ENCODE measurements at regions not wholly inside any gene's neighbourhood (a gene's known extent, or its start where the extent isn't known, plus 50 kb on each side); places are given as distances from the start of the nearest gene placed in this dataset.

GRCh38 chr4:36734334-36734733 lies 452.9 kb downstream of the DTHD1 start:
- no peak overlapping the region for H3K27ac ChIP-seq
- TF ChIP-seq CTCF (IDR thresholded peaks at IDR 0.05) = no peak
- no peak for TF ChIP-seq ZFX (IDR thresholded peaks at IDR 0.05; ENCODE audit: borderline replicate concordance)

- TF ChIP-seq CTCF (IDR thresholded peaks at IDR 0.05) (no peak), ZFX (IDR thresholded peaks at IDR 0.05; ENCODE audit: borderline replicate concordance) (no peak)
- no peak overlapping the region for H3K27ac ChIP-seq
Measured at GRCh38 chr4:36737691-36738090, 456.3 kb downstream of the DTHD1 start.

GRCh38 chr4:36740796-36741310 lies 459.4 kb downstream of the DTHD1 start:
- no peak overlapping the region for H3K27ac ChIP-seq
- no peak for TF ChIP-seq ZFX (IDR thresholded peaks at IDR 0.05; ENCODE audit: borderline replicate concordance)
- no peak for TF ChIP-seq CTCF (IDR thresholded peaks at IDR 0.05)

DNA sequence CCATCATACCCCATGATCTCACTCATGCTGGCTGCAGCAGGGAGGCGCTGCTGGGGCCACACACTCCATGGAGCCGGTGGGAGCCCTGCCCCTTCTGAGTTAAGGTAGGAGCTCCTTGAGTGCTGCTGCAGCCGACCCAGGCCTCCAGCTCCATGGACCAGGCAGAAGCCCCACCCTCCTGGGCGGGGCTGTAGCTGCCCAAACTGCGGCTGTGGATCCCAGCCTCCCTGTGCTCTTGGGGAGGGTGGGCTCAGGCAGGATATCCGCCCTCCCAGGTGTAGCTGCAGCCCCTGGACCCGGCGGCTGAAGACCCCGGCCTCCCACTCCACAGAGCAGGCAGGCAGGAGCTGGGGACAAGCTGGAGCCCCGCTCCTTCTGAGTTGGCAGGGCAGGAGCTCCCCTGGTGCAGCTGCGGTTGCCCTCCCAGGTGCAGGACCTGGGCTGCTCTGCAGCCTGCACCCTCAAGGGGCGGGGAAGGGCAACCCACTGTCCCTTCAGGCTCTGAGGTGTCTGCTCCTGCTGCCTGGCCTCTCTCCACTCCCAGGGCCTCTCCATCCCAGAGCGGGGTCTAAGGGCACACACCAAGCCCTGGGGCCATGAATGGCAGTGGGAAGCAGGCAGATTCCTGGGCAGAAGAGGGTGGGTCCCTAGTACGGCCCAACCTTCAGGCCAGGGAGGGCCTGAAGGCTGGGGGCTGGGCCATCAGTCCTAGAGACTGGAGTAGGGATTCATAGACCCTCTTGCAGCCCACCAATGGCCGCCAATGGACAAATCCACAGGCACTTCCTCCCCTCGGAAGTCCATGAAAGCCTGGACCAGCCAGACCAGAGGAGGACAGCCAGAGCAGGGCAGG lies 466.1 kb downstream of the DTHD1 start:
- no peak overlapping the region for H3K27ac ChIP-seq
- TF ChIP-seq ZFX (IDR thresholded peaks at IDR 0.05; ENCODE audit: borderline replicate concordance) (no peak), CTCF (IDR thresholded peaks at IDR 0.05) (no peak)

DNA sequence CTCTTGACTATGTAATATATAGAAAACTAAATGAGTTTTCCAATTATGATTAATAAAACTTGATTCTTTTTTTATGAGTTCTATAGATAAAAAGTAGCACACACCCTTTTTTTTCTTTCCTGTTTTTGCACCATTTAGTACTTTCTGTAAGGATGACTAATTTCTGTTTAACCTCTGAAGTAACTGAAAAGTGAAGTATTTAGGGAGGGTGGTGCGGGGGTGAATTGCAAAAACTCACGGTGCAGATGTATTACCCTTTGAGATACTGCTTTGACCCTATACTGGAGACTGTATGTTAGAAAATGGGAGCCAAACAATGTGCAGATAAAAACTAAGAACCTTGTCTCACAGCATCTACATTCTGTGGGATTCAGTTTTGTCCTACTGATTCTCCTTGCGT lies 471.6 kb downstream of the DTHD1 start:
- no peak overlapping the region for H3K27ac ChIP-seq
- no peak for TF ChIP-seq ZFX (IDR thresholded peaks at IDR 0.05; ENCODE audit: borderline replicate concordance)

- TF ChIP-seq ZFX (IDR thresholded peaks at IDR 0.05; ENCODE audit: borderline replicate concordance) (no peak), CTCF (IDR thresholded peaks at IDR 0.05) (no peak)
- H3K27ac ChIP-seq = no peak overlapping the region
Measured at GRCh38 chr4:36757580-36758311, 476.3 kb downstream of the DTHD1 start.

DNA sequence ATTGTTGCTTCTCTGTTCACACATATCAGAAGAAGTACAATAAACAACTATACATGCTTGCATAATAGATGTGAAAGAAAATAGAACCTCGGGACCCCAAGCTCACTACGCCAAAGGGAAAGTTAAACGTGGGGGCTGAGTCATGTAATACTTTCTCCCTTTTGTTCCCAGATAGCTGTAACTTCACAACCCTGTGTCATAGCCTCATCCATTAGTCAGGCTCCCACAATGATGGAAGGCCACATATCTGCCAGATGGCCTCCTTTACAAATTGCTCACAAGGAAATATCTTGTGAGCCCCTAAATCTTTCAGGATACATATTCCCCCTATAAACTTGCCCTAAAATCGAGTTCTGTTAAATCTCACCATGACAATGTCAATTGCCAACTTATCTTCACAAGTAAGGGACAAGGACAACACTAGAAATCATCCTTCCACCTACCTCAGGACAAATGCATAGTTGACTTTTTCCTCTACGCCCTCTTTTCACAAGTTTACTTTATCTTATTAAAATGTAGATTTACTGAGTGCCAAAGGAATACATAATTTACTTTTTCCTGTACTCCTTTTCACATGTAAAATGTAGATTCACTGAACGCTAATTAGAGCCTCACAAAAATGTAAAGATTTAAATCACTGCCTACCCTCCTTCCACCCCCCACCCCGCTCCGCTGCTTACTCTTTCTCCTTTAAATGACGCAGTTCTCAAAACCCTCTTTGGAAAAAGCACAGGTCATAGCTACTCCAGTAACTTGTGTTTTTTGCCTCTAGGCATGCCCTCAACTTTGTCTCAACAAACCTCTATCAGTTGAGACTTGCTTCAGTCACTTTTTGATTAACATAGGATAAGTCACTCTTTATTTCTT lies 477.1 kb downstream of the DTHD1 start:
- H3K27ac ChIP-seq = no peak overlapping the region
- TF ChIP-seq ZFX (IDR thresholded peaks at IDR 0.05; ENCODE audit: borderline replicate concordance) (no peak), CTCF (IDR thresholded peaks at IDR 0.05) (no peak)
